Frontal cortex (tissue), 4 donors: ENCODE measurements at regions not wholly inside any gene's neighbourhood (a gene's known extent, or its start where the extent isn't known, plus 50 kb on each side); places are given as distances from the start of the nearest gene placed in this dataset. TPM values are rescaled to one million over a fixed set of nuclear protein-coding genes. Genes with fewer than 3 reads are reported as not detected.
"Not testable (repeated sequence)": the region's sequence is repeated elsewhere in the genome, so short reads cannot be mapped to it uniquely, and the experiment has no call there.

Experiments used
- DNase-seq, 2 donors: peaks; one replicate each; pipeline ENCODE4 v3.0.0; 2012; ENCODE audit warnings: low spot score in 2 of 2
- FAIRE-seq: peaks from 2 replicates; lab custom pipeline; 2012; peaks lifted over from hg19 to GRCh38; lab: Jason Lieb, UNC
- small RNA-seq: library from RNA; depleted of rRNA; stranded (forward); fragments of <200 nt; gene quantifications from one replicate; pipeline ENCODE3, GENCODE V24; 2014
- donor health status: control.
- donor health status: control.
- donor health status: control.

GRCh38 chr6:113776998-113777397 lies 80.1 kb upstream of the MARCKS start:
- FAIRE-seq: no peak
- DNase-seq: no peak

GRCh38 chr6:113777601-113778000 lies 79.5 kb upstream of the MARCKS start:
- FAIRE-seq: no peak
- no peak for DNase-seq

DNA sequence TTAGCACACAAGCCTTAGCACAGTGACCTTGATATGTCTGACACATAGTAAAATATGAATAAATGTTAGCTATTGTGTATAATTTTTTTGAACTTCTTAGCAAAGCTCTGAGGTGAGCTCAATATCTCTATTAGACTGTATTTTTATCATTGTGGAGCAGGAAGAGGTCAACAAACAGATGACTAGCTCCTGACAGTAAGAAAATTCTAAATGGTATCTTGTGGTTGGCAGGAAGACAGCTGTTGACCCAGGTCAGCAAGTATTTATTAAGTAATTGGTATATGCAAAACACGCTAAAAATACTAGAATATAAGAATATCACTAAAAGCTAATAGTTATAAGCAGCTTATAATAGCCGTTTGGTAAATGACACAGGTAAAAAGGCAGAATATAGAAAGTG lies 77.5 kb upstream of the MARCKS start:
- DNase-seq (no peak), FAIRE-seq (no peak)

DNA sequence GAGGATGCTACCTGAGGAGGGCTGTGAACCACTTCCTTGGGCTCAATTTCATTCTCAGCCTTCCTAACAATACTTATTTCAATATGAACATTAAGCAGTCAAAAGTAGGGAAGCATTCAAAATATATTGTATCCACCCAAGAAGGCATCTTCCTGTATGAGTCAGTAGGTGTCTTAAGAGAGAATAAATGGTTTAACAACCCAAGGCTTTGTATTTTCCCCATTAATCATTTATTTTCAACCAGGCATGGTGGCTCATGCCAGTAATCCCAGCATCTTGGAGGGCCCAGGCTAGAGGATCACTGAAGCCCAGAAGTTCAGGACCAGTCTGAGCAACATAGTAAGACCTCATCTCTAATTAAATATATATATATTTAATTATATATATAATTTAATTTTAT lies 74.5 kb upstream of the MARCKS start:
- FAIRE-seq: no peak
- no peak for DNase-seq

DNA sequence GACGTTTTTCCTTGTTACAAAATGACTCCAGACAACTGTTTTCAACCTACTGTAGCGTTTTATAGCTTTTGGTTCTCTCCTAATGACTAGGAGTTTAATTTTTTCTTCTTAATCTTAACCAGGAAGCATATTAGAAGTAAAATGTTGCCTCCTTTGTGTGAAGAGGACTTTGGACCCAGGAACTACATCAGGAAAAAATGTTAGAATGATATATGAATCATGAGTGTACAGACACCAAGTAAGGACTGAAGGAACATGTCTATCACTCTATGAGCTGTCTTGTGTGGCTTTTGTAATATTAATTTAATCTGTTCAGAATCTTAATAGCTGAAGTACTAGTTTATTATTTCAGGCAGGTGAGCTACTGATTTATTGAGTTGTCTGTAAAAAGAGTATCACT lies 71.0 kb upstream of the MARCKS start:
- FAIRE-seq: no peak
- DNase-seq: no peak

DNA sequence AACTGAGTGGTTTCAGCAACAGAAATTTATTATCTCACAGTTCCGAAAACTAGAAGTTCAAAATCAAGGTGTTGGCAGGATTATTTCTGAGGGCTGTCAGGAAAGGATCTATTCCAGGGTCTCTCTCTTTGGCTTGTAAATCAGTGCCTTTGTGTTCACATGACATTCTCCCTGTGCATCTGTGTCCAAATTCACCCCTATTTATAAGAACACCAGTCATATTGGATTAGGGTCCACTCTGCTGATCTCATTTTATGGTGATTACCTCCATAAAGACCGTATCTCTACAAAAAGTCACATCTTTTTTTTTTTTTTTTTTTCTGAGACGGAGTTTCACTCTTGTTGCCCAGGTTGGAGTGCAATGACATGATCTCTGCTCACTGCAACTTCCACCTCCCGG lies 68.6 kb upstream of the MARCKS start:
- DNase-seq (no peak), FAIRE-seq (no peak)

GRCh38 chr6:113791225-113791624 lies 65.9 kb upstream of the MARCKS start:
- DNase-seq, FAIRE-seq: not testable (repeated sequence)

- not testable (repeated sequence) for DNase-seq, FAIRE-seq
These were observed 61.8 kb upstream of the MARCKS start for GRCh38 chr6:113795371-113795770.

GRCh38 chr6:113796038-113796437 lies 61.1 kb upstream of the MARCKS start:
- FAIRE-seq: no peak
- no peak for DNase-seq

DNA sequence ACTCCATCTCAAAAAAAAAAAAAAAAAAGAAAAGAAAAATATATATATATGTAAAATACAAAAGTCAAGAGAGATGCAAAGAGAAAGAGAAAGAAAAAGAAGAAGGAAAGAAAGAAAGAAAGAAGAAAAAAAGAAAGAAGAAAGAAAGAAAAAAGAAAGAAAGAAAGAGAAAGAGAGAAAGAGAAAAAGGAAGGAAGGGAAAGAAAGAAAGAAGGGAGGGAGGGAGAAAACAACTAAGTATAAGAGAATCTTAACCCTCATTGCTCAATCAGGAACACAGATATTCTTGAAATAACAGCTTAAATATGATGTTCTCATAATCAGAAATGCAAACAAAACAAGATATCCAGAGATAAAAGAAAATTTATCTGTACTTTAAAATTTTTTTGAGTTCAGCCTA lies 54.4 kb upstream of the MARCKS start:
- FAIRE-seq (no peak), DNase-seq (no peak)

- FAIRE-seq (no peak), DNase-seq (no peak)
These were observed 51.9 kb upstream of the MARCKS start for GRCh38 chr6:113805173-113805790.

- no peak for FAIRE-seq
- no peak for DNase-seq
These were observed 51.2 kb upstream of the MARCKS start for GRCh38 chr6:113805811-113806495.

Small RNAs in the stretch of these regions (small RNA-seq; reads per million reads assigned to genes)
- not detected for gene RNU6-1163P
